GM19467 (cell line): ENCODE measurements at regions not wholly inside any gene's neighbourhood (a gene's known extent, or its start where the extent isn't known, plus 50 kb on each side); places are given as distances from the start of the nearest gene placed in this dataset.
A peak's percentile ranks its signal among the peaks of the same experiment; 100 is the strongest.
"Not testable (repeated sequence)": the region's sequence is repeated elsewhere in the genome, so short reads cannot be mapped to it uniquely, and the experiment has no call there.

Source experiments
- ATAC-seq: cut with Tn5 transposase; IDR thresholded peaks from one replicate; pipeline ENCODE4 v1.9.1; 2021; ENCODE audit warnings: mild to moderate bottlenecking, moderate library complexity; ENCODE audit not compliant: unreplicated experiment

DNA sequence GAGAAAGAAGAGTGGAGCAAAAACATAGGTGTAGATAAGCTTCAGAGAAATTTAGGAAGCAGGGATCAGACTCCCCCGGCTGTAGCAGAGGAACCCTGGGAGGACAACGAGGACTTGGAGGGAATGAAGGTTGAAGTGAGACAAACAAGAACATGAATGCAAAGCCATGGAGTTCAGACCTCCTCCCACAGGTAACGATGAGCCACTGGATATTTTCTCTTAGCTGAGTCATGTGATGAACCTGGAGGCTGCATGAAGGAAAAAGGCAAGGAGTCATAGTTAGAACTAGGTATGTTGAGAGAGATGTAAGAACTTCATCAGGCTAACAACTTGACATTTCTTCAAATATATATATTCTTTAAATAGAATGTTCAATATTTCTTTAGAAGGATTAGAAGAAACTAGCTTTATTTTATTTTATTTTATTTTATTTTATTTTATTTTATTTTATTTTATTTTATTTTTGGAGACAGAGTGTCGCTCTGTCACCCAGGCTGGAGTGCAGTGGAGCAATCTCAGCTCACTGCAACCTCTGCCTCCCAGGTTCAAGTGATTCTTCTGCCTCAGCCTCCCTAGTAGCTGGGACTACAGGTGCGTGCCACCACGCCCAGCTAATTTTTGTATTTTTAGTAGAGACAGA lies 57.7 kb upstream of the RGS1 start:
- not testable (repeated sequence) for ATAC-seq

DNA sequence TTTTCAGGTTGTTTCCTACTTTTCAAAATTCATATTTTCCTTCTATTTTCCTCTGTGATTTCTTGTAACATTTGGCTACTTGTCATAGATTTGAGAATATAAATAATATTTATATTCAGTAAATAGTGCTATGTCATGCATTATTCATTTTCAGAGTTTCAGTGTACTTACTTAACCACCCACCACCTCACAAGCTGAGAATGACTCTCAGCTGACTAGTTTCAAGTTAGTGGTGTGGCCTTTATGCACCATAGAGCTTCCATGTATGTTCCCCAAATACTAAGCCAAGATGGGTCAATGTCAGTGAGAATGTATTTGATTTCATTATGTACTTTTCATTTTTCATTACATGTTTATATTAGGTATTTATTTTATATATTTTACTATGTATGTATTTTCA lies 56.9 kb upstream of the RGS1 start:
- ATAC-seq, result peak; percentile 37

DNA sequence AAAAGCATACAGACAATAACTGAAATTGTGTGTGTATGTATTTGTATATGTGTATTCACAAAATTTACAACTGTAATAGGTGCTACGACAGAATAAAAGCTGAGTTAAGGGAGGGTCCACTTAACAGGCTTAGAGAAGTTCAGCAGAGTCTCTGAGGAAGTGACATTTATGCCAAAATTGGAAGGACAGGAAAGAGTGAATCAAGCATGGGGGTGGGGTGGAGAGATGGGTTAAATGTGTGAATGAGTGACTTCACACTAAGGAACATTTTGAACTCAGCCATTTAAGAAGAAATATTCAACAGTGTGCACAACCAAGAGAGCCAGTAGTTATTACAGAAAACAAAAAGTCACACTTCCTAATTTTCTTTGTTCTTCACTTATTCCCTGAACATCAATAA lies 53.8 kb upstream of the RGS1 start:
- no peak for ATAC-seq

DNA sequence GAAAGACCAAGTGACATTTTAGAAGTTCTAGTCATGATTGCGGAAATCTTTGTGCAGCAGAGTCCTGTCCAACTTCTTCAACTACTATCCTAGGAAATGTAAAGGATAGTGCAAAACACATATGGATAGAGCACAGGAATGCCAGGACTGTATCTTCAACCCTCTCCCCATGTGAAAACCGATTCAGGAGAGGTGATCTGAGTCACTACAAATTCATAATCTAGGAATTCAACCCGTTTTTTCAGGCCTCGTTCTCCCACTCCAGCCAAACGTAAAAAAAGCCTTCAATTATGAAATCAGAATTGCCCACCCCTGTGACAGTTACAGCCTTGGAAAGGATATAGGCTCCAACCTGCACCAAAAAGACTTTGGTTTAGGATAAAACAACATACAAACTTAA lies 52.9 kb upstream of the RGS1 start:
- no peak for ATAC-seq

DNA sequence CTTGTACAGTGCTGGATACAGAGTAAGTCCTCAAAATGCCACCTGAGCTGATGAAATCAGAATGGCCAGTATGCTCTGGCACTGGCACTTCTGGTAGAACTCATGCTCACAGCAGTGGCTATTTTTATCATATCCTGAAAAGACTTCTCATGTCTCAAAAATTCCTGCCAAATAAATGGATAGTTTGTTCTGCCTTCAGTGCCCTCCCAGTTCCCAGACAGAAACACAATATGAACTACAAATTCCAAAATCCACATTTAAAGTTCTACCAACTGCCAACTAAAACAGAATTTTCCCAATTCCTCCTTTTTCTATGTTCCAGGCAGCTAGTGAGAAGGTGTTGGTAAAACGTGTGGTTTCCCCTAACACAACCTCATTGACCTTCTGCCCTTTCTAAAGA lies 51.4 kb upstream of the RGS1 start:
- no peak for ATAC-seq
